GM19324 (cell line): ENCODE measurements at regions not wholly inside any gene's neighbourhood (a gene's known extent, or its start where the extent isn't known, plus 50 kb on each side); places are given as distances from the start of the nearest gene placed in this dataset.
"Not testable (repeated sequence)": the region's sequence is repeated elsewhere in the genome, so short reads cannot be mapped to it uniquely, and the experiment has no call there.

ENCODE experiments used
- ATAC-seq: cut with Tn5 transposase; IDR thresholded peaks from one replicate; pipeline ENCODE4 v1.9.1; 2021; ENCODE audit warnings: mild to moderate bottlenecking, moderate library complexity; ENCODE audit not compliant: unreplicated experiment, low FRiP score

DNA sequence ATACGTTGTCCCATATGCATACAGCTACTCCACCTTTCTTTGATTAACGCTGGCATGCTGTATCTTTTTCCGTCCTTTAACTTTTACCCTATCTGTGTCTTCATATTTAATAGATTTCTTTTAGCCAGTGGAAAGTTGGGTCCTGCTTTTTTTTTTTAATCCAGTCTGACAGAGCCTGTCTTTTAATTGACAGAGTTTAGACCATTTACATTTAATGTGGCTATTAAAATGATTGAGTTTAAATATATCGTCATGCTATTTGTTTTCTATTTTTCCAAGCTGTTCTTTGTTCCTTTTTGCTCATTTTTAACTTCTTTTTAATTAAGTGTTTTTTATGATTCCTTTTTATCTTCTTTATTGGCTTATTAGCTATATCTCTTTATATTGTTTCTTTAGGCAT is 217.6 kb upstream of the NEBL start:
- no peak for ATAC-seq

DNA sequence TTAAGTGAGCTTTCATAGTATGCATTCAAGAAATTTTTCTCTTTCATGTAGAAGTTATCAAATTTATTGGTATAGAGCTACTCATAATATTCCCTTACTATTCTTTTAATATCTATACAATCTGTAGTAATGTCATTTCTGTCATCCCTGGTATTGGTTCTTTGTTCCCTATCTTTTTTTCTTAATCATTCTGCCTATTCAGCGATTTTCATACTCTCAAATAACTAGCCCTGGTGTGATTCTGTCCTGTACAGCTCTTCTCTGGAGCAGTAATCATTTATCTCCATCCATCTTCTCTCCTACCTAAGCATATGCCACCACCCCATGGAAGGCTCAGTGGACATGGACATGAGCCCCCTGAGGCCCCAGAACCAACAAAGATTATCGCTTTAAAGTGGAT is 213.2 kb upstream of the NEBL start:
- no peak for ATAC-seq

DNA sequence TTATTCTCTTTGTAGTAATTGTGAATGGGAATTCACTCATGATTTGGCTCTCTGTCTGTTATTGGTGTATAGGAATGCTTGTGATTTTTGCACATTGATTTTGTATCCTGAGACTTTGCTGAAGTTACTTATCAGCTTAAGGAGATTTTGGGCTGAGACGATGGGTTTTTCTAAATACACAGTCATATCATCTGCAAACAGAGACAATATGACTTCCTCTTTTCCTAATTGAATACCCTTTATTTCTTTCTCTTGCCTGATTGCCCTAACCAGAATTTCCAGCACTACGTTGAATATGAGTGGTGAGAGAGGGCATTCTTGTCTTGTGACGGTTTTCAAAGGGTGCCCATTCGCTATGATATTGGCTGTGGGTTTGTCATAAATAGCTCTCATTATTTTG is 209.8 kb upstream of the NEBL start:
- not testable (repeated sequence) for ATAC-seq

DNA sequence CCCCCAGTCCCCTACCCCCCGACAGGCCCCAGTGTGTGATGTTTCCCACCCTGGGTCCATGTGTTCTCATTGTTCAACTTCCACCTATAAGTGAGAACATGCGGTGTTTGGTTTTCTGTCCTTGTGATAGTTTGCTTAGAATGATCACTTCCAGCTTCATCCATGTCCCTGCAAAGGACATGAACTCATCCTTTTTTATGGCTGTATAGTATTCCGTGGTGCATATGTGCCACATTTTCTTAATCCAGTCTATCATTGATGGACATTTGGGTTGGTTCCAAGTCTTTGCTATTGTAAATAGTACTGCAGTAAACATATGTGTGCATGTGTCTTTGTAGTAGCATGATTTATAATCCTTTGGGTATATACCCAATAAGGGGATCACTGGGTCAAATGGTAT is 208.2 kb upstream of the NEBL start:
- ATAC-seq = not testable (repeated sequence)

DNA sequence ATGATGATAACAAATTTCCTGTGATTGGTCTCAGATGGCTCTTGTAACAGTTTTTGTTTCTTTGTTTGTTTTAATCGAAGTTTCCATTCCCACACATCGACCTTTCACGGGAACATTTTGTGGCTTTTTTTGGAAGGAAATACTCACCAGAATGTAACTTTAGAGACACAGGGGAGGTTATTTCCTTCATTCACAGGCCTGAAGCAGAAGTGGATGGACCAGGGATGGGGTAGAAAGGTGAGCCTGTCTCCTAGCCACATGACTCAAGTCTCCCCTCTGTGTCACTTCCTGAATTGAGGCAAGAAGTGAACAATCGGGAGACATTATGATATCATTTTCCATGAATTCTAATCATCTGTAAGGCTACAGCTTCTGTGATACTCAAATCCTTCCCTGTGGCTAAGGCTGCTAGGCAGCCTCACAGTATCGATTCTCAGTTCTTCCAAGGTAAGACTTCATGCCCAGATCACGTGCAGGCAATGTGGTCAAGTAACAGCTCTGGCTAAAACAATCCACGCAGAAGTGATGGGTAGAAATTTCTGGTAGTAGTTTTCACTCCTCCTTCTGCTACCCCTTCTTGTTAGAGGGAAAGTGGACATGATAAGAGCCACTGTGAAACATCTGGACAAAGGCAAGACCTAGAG is 203.9 kb upstream of the NEBL start:
- no peak for ATAC-seq

DNA sequence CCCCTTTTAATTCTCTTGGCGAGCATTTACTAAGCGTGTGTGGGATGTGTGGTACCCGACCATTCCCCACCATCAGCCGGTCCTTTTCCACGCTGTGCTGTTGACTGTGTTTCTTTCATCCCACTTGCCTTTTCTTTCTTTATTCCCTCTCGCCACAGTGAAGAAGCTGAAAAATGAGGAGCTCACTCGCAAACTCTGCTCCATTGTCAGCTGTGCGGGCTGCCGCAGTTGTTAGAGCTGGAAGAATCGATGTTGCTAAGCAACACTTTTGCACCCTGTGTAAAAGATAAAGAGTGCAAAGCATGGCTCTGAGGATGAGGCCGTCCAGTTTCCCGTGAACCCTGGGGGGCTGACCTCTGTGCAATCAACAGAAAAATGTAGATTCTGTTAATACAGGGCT is 203.1 kb upstream of the NEBL start:
- no peak for ATAC-seq

DNA sequence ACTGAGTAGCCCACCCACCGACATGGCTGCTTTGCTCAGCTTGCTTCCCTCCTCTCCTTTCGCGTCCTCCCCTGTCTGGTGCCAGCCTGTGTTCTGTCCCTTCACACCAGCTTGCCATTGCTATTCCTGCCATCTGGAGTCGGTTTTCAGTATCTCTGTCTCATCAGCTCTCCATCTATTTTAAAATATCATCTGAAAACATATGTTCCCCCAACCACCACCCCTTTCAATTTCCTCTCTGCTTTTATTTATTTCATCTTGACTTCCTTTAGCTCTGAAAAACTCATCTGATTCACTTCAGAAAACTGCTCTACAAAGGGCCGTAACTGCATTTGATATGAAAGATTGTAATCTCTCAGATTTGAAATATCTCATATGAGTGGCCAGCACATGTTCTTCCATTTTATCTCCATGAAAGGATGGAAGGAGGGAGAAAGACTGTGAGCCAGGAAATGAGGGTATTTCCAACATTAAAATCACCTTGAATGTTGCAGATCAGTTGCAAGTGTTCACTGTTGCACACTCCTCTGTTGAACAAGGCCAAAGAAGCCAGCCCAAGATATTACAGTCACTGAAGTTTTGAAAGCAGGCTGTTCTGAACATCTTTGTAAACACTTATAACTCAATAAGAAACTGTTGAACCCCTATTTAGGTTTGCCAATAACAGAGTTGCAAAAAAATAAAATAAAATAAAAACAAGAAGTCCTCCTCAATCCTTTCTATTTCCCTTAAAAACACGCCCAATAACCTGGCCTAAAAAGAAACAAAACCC is 202.4 kb upstream of the NEBL start:
- ATAC-seq = no peak

DNA sequence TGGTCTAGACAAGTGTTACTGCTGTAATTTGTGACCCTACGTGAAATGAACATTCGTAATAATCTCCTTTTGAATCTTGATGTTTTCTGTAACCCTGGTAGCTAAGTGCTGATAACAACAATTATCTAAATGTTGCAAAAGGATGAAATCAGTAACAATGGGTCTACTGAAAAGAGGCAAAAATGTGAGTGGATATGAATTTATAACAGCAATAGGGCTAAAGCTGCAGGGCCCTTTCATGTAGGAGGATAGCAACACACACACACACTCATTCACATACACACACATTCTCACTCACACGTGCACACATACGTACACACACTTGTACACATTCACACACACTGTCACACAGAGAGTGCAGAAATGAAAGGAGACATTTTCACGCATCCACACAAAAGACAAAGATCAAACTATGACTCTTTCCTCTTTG is 200.8 kb upstream of the NEBL start:
- no peak for ATAC-seq

DNA sequence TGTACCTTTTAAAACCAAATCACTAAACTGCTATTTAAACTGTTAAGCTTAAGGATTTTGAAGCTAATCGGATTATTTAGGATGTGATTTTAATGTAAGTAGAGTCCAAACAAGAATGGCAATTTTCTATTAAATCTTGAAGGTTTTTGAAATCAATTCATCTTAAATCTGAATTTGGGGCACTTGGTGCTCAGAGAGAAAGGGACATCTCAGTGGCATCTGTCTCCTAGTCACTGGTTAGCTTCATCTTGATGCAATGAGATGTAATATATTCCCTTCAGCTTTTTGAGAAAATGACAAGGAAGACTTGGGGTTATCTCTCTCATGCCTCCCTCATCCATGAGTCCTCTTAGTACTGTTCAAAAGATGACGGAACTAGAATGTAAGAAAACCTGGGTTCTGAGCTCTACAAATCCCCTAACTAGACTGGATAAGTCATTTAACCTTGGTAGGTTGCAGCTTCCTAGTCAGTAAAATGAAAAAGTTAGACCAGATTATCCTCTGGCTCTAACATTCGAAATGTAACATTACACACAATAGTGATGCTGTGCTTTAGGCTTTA is 198.5 kb upstream of the NEBL start:
- no peak for ATAC-seq

DNA sequence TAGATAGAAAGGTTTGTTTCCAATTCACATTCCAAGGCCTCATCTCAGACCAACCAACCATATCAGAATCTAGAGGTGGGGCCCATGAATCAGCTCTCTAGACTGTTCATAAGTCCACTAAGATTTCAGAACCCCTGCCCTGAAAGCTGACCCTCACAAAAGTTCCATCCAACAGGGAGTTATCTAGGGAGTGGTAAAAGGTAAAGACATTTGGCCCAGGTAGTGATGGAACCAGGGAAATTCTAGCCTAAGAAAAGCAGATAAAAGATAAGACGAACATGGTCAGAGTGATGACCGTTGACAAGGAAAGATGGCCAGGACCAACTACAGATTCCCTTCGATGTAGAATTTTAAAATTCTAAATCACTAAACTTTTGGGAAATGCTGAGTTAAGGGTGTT is 198.0 kb upstream of the NEBL start:
- no peak for ATAC-seq

DNA sequence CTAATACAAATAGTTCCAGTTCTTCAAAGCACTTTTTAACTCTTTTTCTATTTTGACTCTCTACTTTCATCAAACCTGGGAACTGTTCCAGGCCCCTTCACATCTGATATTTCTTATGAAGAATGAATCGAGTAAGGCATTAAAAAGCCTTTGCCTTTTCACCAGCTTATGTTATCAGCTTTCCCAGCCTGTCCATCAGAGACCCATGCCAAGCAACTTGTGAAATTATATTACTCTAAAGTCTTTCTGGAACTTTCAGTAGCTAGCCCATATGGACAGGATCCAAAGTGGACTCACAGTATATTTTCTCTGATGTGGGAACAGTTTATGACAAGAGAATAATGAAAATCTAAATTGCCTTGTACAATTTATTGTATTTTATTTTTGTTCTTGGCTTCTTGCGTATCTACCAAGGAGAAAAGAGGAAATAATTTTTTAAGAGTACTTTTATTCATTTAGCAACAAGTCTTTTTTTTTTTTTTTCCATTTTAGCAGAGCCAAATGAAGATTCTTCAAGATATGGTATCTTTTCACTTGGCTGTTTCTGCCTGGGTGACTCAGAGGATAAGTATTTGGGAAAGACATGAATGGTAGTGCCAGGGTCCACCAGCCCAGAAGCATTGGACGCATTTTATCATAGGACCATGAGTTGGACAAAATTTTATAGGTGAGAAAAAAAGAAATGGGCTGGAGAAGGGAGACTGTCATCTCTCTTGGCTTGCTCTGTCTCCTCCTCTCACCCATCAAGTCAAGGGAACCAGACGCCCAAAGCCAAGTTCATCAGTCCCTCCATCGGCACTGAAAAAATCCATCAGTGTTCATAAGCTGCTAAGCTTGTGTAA is 195.8 kb upstream of the NEBL start:
- no peak for ATAC-seq

DNA sequence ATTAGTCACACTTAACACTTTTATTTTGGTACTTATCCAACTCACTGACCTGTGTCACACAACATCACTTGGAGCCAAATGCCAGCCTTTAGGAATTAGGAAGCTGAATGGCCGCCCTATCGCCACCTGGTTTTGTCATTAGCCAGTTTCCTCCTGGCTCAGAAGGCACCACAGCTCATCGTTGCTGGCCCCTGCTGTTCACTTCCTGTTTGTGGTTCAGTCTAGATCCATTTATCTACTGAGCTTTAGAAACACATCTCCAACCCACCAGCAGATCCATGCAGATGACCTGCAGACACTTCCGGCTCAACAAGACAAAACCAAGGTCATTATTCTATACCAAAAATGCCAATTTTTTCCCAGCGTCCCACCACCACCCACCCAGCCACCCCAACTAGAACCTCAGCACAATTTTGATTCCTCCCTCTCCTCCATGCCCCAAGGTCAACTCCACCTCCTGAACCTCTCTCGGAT is 193.5 kb upstream of the NEBL start:
- no peak for ATAC-seq

DNA sequence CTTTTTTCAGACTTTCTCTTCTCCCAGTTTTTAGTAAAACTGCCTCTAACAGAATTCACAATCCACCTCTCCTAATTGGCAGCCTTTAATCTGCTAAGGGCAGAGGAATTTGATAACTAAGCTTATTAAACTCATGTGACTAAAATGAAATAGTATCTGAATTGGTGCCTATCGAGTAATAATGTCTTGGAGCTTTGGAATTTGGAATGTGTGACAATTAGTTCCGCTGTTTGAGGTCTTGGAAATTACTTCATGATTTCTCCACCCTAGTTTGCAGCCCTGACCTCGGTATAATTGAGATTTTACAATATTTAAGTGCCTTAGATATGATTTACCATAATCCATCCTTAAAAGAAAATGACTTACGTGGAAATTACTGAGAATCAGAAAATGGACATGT is 190.4 kb upstream of the NEBL start:
- ATAC-seq = no peak

DNA sequence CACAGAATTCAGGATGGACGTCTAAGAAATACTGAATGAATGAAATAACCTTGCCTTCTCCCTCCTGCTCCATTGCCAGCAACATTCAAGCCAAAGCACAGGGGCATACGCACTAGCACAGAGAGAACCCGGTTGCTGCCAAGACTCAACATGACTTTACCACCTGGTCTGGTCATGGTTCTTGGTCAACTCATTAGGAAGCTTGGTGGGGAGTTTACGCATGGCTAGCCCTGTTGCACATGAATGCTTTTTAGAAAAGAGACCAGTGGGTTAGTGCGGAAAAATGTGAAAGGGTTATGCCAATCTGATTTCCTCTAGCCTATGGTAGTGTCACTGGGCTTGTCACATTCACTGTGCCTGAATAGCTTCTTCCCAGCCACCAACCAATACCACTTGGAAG is 187.6 kb upstream of the NEBL start:
- ATAC-seq = no peak

DNA sequence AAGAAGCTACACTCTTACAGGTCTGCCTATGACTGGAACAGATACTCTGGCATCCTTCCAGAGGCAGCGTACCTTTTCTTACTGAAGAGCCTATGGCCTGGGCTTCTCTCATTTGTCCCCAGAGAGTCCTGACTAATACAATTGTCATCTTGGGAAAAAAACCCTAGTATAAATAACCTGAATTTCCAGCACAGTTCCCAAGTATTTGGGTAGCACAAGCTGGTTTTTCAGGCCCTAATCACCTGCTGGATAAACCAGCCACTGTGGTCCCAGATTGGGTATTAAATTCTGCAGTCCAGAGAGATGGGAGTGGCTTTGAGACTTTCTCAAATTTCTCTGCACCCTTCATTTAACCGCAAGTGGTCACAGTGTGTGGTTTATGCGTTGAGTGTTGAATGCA is 186.8 kb upstream of the NEBL start:
- no peak for ATAC-seq

DNA sequence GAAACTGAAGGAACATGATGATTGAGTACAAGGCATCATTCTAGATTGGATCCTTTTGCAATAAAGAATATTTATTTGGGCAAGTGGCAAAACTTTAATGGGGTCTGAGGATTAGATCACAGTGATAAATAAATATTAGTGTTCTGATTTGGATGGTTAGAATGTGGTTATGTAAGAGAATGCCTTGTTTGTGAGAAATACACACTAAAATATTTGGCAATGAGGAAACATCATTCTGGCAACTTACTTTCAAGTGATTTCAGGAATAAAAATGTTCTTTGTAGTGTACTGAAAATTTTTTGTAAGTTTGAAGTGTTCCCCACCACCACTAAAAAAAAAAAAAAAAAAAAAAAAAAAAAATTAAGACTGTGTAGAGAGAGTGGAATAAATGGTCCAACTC is 185.1 kb upstream of the NEBL start:
- no peak for ATAC-seq

DNA sequence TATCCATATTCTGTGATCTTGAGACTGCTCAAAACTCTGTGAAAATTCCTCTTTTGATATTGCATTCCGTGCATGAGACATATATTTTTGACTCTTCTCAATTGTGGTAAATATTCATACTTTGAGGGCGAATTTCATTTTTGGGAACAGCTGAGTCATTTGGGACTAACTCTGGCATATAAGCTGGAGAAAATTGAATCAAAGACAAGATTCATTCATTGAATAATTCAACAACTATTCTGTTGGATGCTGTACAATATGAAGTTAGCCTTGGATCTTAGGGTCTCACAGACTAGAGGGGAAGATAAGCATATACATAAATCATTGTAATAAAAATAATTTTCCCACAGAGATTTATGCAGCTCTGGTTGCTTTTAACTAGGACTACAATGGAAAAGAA is 183.2 kb upstream of the NEBL start:
- ATAC-seq = no peak

DNA sequence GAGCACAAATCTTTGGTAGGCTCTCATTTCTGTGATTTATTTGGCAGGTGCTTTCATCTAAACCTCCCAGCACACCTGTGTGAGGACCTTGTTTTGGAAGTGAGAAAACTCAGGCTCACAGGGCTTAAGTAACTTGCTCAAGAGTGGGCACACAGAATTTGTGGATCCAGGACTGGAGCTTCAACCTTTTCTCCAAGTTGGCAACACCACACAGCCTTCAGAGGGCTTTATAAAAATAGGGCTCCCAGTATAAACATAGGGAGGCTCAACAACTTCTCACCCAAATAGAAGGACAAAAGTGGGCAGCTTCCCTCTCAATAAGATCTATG is 182.2 kb upstream of the NEBL start:
- no peak for ATAC-seq

DNA sequence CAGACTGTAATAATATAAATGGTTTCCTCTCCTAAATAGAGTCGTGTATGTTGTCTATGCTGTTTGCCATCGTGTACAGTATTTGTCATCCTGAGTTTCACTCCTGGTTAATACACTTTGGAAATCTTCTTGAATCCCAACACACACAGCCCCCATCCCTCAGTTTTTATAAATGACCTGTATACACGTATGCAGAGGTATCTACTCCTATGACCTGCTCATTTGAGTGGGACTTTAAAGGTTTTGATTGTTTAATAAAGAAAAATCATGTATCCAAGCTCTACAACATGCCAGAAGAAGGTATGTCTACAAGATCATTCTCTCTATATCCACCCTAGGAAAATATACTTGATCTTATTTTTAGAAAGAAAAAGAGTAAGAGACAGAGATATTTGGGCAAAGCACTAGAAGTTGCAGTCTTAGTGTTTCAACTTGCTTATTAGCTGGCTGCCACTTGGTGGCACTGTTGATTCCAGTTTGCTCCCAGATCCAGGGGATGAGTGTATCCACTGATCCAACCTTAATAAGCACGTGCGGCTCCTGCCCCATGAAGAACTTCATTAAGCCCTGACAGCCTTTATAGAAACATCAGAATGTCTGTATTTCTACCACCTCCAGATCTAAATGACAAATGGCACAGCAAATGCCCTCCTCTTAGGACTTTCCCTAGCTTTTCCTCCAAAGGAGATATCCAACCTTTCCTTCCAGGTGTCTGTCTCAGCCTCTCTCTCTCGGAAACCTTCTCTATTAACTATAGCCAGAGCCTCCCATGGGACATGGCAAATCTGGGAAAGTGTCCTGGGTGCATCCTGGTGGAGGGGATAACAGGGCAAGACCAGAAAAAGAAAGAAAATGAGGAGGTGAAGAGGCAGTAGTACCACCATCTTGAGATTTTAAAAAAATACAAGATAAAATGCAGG is 181.6 kb upstream of the NEBL start:
- no peak for ATAC-seq

DNA sequence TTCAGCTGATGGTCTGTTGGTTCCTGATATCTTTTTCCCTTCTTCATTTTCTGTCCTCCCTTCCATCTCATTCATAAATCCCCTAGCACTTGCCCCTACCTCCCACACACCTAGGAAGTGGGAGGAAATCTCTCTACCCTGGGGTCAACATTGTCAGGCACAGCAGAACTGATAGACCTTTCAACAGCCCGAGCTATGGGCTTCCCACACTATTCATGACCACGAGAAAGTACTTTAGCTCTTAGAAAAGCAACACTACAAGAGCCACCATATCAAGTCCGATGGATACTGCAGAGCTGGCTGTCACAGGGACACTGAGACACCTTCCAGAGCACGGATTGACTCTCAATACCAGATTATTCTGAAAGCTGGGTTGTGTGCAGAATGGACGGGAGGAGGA is 180.6 kb upstream of the NEBL start:
- ATAC-seq = no peak
